Progenitor cell of endocrine pancreas (in vitro differentiated cells): ENCODE measurements at regions not wholly inside any gene's neighbourhood (a gene's known extent, or its start where the extent isn't known, plus 50 kb on each side); places are given as distances from the start of the nearest gene placed in this dataset.

ENCODE experiments used
- DNase-seq: peaks from one replicate; pipeline ENCODE4 v3.0.0; 2021; ENCODE audit warnings: low spot score; ENCODE audit not compliant: unreplicated experiment
- H3K27ac Mint-ChIP-seq: 2 replicates; pipeline ENCODE4 v1.8.0; 2021; ENCODE audit warnings: mild to moderate bottlenecking, moderate library complexity, mixed read lengths
- H3K27me3 Mint-ChIP-seq: 2 replicates; pipeline ENCODE4 v1.8.0; 2021; ENCODE audit warnings: mixed read lengths
- H3K36me3 Mint-ChIP-seq: 2 replicates; pipeline ENCODE4 v1.8.0; 2022; ENCODE audit warnings: mixed read lengths; ENCODE audit not compliant: insufficient read depth
- H3K4me1 Mint-ChIP-seq: 2 replicates; pipeline ENCODE4 v1.8.0; 2021; ENCODE audit warnings: low read depth, mixed read lengths
- H3K4me3 Mint-ChIP-seq: 2 replicates; pipeline ENCODE4 v1.8.0; 2021; ENCODE audit warnings: low read depth, mild to moderate bottlenecking, moderate library complexity, mixed read lengths
- H3K9me3 Mint-ChIP-seq: 2 replicates; pipeline ENCODE4 v1.8.0; 2021; ENCODE audit warnings: low read depth, mixed read lengths
- CTCF ChIP-seq: fragments of 200-600 bp; sonication (generic); IDR thresholded peaks from one replicate; pipeline ENCODE4 v1.5.0; 2021; ENCODE audit warnings: antibody characterized with exemption, mild to moderate bottlenecking; ENCODE audit not compliant: unreplicated experiment

- H3K27ac Mint-ChIP-seq = no peak overlapping the region
- no peak for TF ChIP-seq CTCF
- peaks cover 1% of the 10 kb centered on the region for H3K36me3 Mint-ChIP-seq
- H3K9me3 Mint-ChIP-seq = peaks cover 55% of the 10 kb centered on the region
- no peak overlapping the region for H3K4me3 Mint-ChIP-seq
- DNase-seq = no peak
- H3K4me1 Mint-ChIP-seq = no peaks in the 10 kb centered on the region
- no peaks in the 10 kb centered on the region for H3K27me3 Mint-ChIP-seq
These were observed 789.6 kb downstream of the TBC1D22A start for GRCh38 chr22:47552024-47552423.

GRCh38 chr22:47551431-47551775 lies 789.0 kb downstream of the TBC1D22A start:
- Mint-ChIP-seq H3K4me1 (no peaks in the 10 kb centered on the region), H3K36me3 (peaks cover 1% of the 10 kb centered on the region), H3K27me3 (no peaks in the 10 kb centered on the region), H3K4me3 (no peak overlapping the region), H3K9me3 (peaks cover 51% of the 10 kb centered on the region), H3K27ac (no peak overlapping the region)
- no peak for TF ChIP-seq CTCF
- DNase-seq = no peak

GRCh38 chr22:47550524-47551430 lies 788.3 kb downstream of the TBC1D22A start:
- H3K4me1 Mint-ChIP-seq = no peaks in the 10 kb centered on the region
- no peak for DNase-seq
- H3K27ac Mint-ChIP-seq = no peak overlapping the region
- no peaks in the 10 kb centered on the region for H3K27me3 Mint-ChIP-seq
- H3K36me3 Mint-ChIP-seq = peaks cover 1% of the 10 kb centered on the region
- no peak for TF ChIP-seq CTCF
- H3K9me3 Mint-ChIP-seq = peaks cover 48% of the 10 kb centered on the region
- no peak overlapping the region for H3K4me3 Mint-ChIP-seq

- no peaks in the 10 kb centered on the region for H3K27me3 Mint-ChIP-seq
- H3K9me3 Mint-ChIP-seq = peaks cover 46% of the 10 kb centered on the region
- H3K4me1 Mint-ChIP-seq = no peaks in the 10 kb centered on the region
- TF ChIP-seq CTCF = no peak
- no peak for DNase-seq
- H3K4me3 Mint-ChIP-seq = no peak overlapping the region
- H3K27ac Mint-ChIP-seq = no peak overlapping the region
- peaks cover 1% of the 10 kb centered on the region for H3K36me3 Mint-ChIP-seq
These were observed 787.4 kb downstream of the TBC1D22A start for GRCh38 chr22:47549741-47550340.

- H3K27ac Mint-ChIP-seq = no peak overlapping the region
- H3K9me3 Mint-ChIP-seq = peaks cover 50% of the 10 kb centered on the region
- DNase-seq = no peak
- H3K36me3 Mint-ChIP-seq = peaks cover 1% of the 10 kb centered on the region
- H3K4me1 Mint-ChIP-seq = no peaks in the 10 kb centered on the region
- no peak overlapping the region for H3K4me3 Mint-ChIP-seq
- no peaks in the 10 kb centered on the region for H3K27me3 Mint-ChIP-seq
- no peak for TF ChIP-seq CTCF
These were observed 786.7 kb downstream of the TBC1D22A start for GRCh38 chr22:47548953-47549740.
